GM23338 (cell line): ENCODE measurements at regions not wholly inside any gene's neighbourhood (a gene's known extent, or its start where the extent isn't known, plus 50 kb on each side); places are given as distances from the start of the nearest gene placed in this dataset.

Experiments
- ATAC-seq: fragments of 200-7000 bp; cut with Tn5 transposase; 3 replicates; pipeline ENCODE4 v1.9.1; 2020
- DNase-seq: peaks from one replicate; pipeline ENCODE4 v3.0.0-alpha.2; 2015; ENCODE audit warnings: low spot score
- H2AFZ ChIP-seq: fragments of 200-600 bp; sonication (generic); 2 replicates; pipeline ENCODE4 v1.8.0; 2016; ENCODE audit warnings: antibody characterized with exemption, mild to moderate bottlenecking, moderate library complexity
- H3F3A ChIP-seq: fragments of 200-600 bp; sonication (generic); replicated peaks from 2 replicates; pipeline ENCODE4 v1.8.0; 2017; ENCODE audit warnings: antibody characterized with exemption, mixed run types, low read depth
- H3K27ac ChIP-seq: fragments of 200-600 bp; sonication (generic); 2 replicates; pipeline ENCODE4 v1.6.1; 2016; ENCODE audit warnings: low read depth
- H3K27me3 ChIP-seq: fragments of 200-600 bp; sonication (generic); 2 replicates; pipeline ENCODE4 v1.8.0; 2016; ENCODE audit warnings: mild to moderate bottlenecking, mixed run types, moderate library complexity; ENCODE audit not compliant: insufficient read depth
- H3K36me3 ChIP-seq: fragments of 200-600 bp; sonication (generic); 2 replicates; pipeline ENCODE4 v1.8.0; 2016; ENCODE audit warnings: mild to moderate bottlenecking; ENCODE audit not compliant: insufficient read depth
- H3K4me1 ChIP-seq: fragments of 200-600 bp; sonication (generic); 2 replicates; pipeline ENCODE4 v1.8.0; 2016; ENCODE audit warnings: mild to moderate bottlenecking, moderate library complexity; ENCODE audit not compliant: insufficient read depth
- H3K4me2 ChIP-seq: fragments of 200-600 bp; sonication (generic); 2 replicates; pipeline ENCODE4 v1.7.1; 2017; ENCODE audit warnings: mixed run types
- H3K4me3 ChIP-seq: fragments of 200-600 bp; sonication (generic); 2 replicates; pipeline ENCODE4 v1.6.1; 2016; ENCODE audit warnings: mixed run types
- H3K79me2 ChIP-seq: fragments of 200-600 bp; sonication (generic); replicated peaks from 2 replicates; pipeline ENCODE4 v1.8.0; 2017; ENCODE audit warnings: mild to moderate bottlenecking; ENCODE audit not compliant: insufficient read depth
- H3K9me2 ChIP-seq: fragments of 200-600 bp; sonication (generic); 2 replicates; pipeline ENCODE4 v1.8.0; 2017; ENCODE audit not compliant: insufficient read depth
- H4K20me1 ChIP-seq: fragments of 200-600 bp; sonication (generic); replicated peaks from 2 replicates; pipeline ENCODE4 v1.8.0; 2017; ENCODE audit warnings: mild to moderate bottlenecking; ENCODE audit not compliant: insufficient read depth
- H3K27ac Mint-ChIP-seq: 2 replicates; pipeline ENCODE4 v1.8.0; 2020; ENCODE audit warnings: inconsistent platforms, mild to moderate bottlenecking, moderate library complexity, mixed read lengths
- H3K27me3 Mint-ChIP-seq: 3 replicates; pipeline ENCODE4 v1.8.0; 2022; ENCODE audit warnings: low read depth, mild to moderate bottlenecking, moderate library complexity, mixed read lengths, inconsistent platforms; ENCODE audit not compliant: insufficient read depth, poor library complexity
- H3K36me3 Mint-ChIP-seq: 3 replicates; pipeline ENCODE4 v1.8.0; 2021; ENCODE audit warnings: low read depth, mild to moderate bottlenecking, inconsistent platforms, moderate library complexity, mixed read lengths
- H3K4me1 Mint-ChIP-seq: 3 replicates; pipeline ENCODE4 v1.8.0; 2020; ENCODE audit warnings: mild to moderate bottlenecking, inconsistent platforms, mixed read lengths
- H3K4me3 Mint-ChIP-seq: 3 replicates; pipeline ENCODE4 v1.8.0; 2021; ENCODE audit warnings: moderate library complexity, mild to moderate bottlenecking, inconsistent platforms, mixed read lengths
- H3K9me3 Mint-ChIP-seq: 3 replicates; pipeline ENCODE4 v1.8.0; 2020; ENCODE audit warnings: moderate library complexity, mild to moderate bottlenecking, inconsistent platforms, mixed read lengths
- NANOG ChIP-seq: IDR thresholded peaks from 2 replicates; pipeline ENCODE4 v1.6.1; 2016; ENCODE audit warnings: antibody characterized with exemption, borderline replicate concordance
- TF ChIP-seq, protein P1 (sequence below), 2 experiments: fragments of 200-600 bp in 1 of 2; sonication (generic) in 1 of 2; conservative IDR thresholded peaks; 2 replicates each; pipeline versions ENCODE4 v1.5.1 to v1.6.1; 2016 to 2017; ENCODE audit warnings: antibody characterized with exemption in 2 of 2, low read depth in 2 of 2, mild to moderate bottlenecking in 2 of 2, moderate library complexity in 1 of 2
- TF ChIP-seq, protein P2 (sequence below): IDR thresholded peaks from 2 replicates; pipeline ENCODE4 v1.6.1; 2016; ENCODE audit warnings: antibody characterized with exemption
- TF ChIP-seq, protein P3 (sequence below): IDR thresholded peaks from one replicate; pipeline ENCODE4 v1.6.1; 2018; ENCODE audit warnings: antibody characterized with exemption; ENCODE audit not compliant: unreplicated experiment

DNA sequence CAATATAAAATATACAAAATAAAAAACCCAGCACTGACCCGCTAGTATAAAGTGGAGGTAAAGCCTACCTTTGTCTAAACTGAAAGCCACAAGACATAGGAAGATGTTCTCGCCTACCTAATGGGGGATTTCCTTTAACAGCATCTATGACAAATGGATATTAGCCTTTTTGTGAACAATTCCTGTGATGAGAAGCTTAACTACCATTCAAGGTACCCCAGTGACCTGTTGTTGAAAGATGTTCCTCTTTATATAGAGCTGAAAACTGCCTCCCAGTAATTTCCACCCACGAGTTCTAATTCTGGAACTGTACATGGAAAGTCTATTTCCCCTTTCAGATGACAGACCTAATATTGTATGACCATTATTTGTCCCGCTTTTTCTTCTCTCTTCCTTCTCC is 109.8 kb upstream of the RASGRP1 start:
- Histone ChIP-seq H3K4me2 (no peak overlapping the region), H3F3A (no peaks in the 10 kb centered on the region), H3K4me3 (no peak overlapping the region), H4K20me1 (no peaks in the 10 kb centered on the region), H3K27ac (no peak overlapping the region), H3K36me3 (no peaks in the 10 kb centered on the region), H3K9me2 (peaks cover 7% of the 10 kb centered on the region; the same call in 1 of the 2 replicates), H3K79me2 (no peaks in the 10 kb centered on the region), H3K27me3 (no peaks in the 10 kb centered on the region), H2AFZ (no peak overlapping the region), H3K4me1 (0 out of 2 replicates have a peak, but pooled peaks cover 6% of the 10 kb centered on the region)
- DNase-seq = no peak
- 0 out of 3 replicates have a peak, but pooled peaks cover 5% of the 10 kb centered on the region for H3K9me3 Mint-ChIP-seq
- no peaks in the 10 kb centered on the region for H3K27me3 Mint-ChIP-seq
- peaks cover 8% of the 10 kb centered on the region for H3K4me1 Mint-ChIP-seq
- no peak overlapping the region for H3K27ac Mint-ChIP-seq
- H3K4me3 Mint-ChIP-seq = no peak overlapping the region
- H3K36me3 Mint-ChIP-seq = no peaks in the 10 kb centered on the region
- TF ChIP-seq, protein P1, sequence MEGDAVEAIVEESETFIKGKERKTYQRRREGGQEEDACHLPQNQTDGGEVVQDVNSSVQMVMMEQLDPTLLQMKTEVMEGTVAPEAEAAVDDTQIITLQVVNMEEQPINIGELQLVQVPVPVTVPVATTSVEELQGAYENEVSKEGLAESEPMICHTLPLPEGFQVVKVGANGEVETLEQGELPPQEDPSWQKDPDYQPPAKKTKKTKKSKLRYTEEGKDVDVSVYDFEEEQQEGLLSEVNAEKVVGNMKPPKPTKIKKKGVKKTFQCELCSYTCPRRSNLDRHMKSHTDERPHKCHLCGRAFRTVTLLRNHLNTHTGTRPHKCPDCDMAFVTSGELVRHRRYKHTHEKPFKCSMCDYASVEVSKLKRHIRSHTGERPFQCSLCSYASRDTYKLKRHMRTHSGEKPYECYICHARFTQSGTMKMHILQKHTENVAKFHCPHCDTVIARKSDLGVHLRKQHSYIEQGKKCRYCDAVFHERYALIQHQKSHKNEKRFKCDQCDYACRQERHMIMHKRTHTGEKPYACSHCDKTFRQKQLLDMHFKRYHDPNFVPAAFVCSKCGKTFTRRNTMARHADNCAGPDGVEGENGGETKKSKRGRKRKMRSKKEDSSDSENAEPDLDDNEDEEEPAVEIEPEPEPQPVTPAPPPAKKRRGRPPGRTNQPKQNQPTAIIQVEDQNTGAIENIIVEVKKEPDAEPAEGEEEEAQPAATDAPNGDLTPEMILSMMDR (conservative IDR thresholded peaks at IDR 0.05; ENCODE audit: low read depth in 2 of 2) = no peak
- TF ChIP-seq, protein P2, sequence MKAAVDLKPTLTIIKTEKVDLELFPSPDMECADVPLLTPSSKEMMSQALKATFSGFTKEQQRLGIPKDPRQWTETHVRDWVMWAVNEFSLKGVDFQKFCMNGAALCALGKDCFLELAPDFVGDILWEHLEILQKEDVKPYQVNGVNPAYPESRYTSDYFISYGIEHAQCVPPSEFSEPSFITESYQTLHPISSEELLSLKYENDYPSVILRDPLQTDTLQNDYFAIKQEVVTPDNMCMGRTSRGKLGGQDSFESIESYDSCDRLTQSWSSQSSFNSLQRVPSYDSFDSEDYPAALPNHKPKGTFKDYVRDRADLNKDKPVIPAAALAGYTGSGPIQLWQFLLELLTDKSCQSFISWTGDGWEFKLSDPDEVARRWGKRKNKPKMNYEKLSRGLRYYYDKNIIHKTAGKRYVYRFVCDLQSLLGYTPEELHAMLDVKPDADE = no peak
- ATAC-seq = no peak

DNA sequence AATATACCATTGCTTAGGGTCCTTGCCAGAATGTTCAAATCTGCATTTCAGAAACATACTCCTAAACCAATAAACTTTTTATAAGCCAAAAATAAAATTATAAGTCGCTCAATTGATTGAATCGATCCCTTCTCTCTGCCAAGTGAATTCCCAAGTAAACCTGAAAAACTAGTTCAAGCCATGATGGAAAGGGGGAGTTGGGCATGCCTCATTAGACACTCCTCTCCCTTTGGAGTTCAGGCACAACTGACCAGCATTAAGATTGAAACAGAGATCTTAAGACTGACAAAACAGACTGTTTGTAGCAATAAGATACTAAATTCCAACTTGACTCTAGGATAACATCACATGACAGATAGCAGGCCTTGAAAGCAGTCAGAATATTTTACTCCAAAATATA is 113.7 kb upstream of the RASGRP1 start:
- no peak overlapping the region for H3K27ac ChIP-seq
- H3K9me2 ChIP-seq = no peaks in the 10 kb centered on the region
- no peak overlapping the region for H3K4me3 Mint-ChIP-seq
- H4K20me1 ChIP-seq = no peaks in the 10 kb centered on the region
- no peak overlapping the region for H3K4me2 ChIP-seq
- no peak overlapping the region for H2AFZ ChIP-seq
- H3K79me2 ChIP-seq = no peaks in the 10 kb centered on the region
- H3K36me3 Mint-ChIP-seq = no peaks in the 10 kb centered on the region
- no peak overlapping the region for H3K4me3 ChIP-seq
- H3K27ac Mint-ChIP-seq = no peak overlapping the region
- TF ChIP-seq, protein P2 = no peak
- H3K27me3 Mint-ChIP-seq = no peaks in the 10 kb centered on the region
- ATAC-seq (no peak), DNase-seq (no peak)
- no peaks in the 10 kb centered on the region for H3K4me1 ChIP-seq
- 0 out of 3 replicates have a peak, but pooled peaks cover 5% of the 10 kb centered on the region for H3K9me3 Mint-ChIP-seq
- H3K36me3 ChIP-seq = no peaks in the 10 kb centered on the region
- H3K4me1 Mint-ChIP-seq = peaks cover 2% of the 10 kb centered on the region; the same call in 1 of the 3 replicates
- H3F3A ChIP-seq = no peaks in the 10 kb centered on the region
- H3K27me3 ChIP-seq = no peaks in the 10 kb centered on the region

DNA sequence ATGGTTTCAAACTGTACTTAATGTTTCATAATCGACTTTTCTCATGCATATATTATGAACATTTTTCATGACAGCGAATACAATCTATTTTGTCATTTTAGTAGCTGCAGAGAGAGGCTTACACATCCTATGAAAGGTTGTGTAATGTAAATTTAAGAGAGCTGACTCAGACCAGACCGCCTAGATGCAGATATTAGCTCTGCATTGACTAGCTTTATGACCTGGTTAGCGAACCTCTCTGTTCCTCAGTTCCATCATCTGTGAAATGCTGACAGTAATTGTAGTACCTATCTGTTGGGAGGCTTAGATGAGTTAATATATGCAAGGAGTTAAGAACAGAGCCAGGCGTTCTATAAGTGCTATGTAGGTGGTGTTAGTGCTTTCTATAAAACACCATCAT is 116.2 kb upstream of the RASGRP1 start:
- no peaks in the 10 kb centered on the region for H3K79me2 ChIP-seq
- H3K9me2 ChIP-seq = no peaks in the 10 kb centered on the region
- no peaks in the 10 kb centered on the region for H3F3A ChIP-seq
- H3K27me3 ChIP-seq = no peaks in the 10 kb centered on the region
- Mint-ChIP-seq H3K27me3 (peaks cover 3% of the 10 kb centered on the region), H3K4me3 (no peak overlapping the region), H3K36me3 (no peaks in the 10 kb centered on the region), H3K27ac (no peak overlapping the region), H3K9me3 (0 out of 3 replicates have a peak, but pooled peaks cover 5% of the 10 kb centered on the region), H3K4me1 (peaks cover 7% of the 10 kb centered on the region; the same call in 1 of the 3 replicates)
- no peak for ATAC-seq
- no peak overlapping the region for H3K4me2 ChIP-seq
- no peaks in the 10 kb centered on the region for H3K36me3 ChIP-seq
- no peak overlapping the region for H3K27ac ChIP-seq
- TF ChIP-seq NANOG = no peak
- TF ChIP-seq, protein P3, sequence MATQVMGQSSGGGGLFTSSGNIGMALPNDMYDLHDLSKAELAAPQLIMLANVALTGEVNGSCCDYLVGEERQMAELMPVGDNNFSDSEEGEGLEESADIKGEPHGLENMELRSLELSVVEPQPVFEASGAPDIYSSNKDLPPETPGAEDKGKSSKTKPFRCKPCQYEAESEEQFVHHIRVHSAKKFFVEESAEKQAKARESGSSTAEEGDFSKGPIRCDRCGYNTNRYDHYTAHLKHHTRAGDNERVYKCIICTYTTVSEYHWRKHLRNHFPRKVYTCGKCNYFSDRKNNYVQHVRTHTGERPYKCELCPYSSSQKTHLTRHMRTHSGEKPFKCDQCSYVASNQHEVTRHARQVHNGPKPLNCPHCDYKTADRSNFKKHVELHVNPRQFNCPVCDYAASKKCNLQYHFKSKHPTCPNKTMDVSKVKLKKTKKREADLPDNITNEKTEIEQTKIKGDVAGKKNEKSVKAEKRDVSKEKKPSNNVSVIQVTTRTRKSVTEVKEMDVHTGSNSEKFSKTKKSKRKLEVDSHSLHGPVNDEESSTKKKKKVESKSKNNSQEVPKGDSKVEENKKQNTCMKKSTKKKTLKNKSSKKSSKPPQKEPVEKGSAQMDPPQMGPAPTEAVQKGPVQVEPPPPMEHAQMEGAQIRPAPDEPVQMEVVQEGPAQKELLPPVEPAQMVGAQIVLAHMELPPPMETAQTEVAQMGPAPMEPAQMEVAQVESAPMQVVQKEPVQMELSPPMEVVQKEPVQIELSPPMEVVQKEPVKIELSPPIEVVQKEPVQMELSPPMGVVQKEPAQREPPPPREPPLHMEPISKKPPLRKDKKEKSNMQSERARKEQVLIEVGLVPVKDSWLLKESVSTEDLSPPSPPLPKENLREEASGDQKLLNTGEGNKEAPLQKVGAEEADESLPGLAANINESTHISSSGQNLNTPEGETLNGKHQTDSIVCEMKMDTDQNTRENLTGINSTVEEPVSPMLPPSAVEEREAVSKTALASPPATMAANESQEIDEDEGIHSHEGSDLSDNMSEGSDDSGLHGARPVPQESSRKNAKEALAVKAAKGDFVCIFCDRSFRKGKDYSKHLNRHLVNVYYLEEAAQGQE = no peak
- TF ChIP-seq, protein P2 = no peak
- no peak overlapping the region for H3K4me3 ChIP-seq
- no peak for DNase-seq
- no peaks in the 10 kb centered on the region for H4K20me1 ChIP-seq
- H3K4me1 ChIP-seq = no peaks in the 10 kb centered on the region
- H2AFZ ChIP-seq = no peak overlapping the region
